ENCODE measurements at regions not wholly inside any gene's neighbourhood (a gene's known extent, or its start where the extent isn't known, plus 50 kb on each side); places are given as distances from the start of the nearest gene placed in this dataset.

GRCh38 chr1:81492628-81493027, 308.1 kb upstream of the ADGRL2 start:
- DNase-seq (ENCODE audit: low read depth in 2 of 2), result no peak

GRCh38 chr1:81490614-81491013, 310.1 kb upstream of the ADGRL2 start:
- DNase-seq (ENCODE audit: low read depth in 2 of 2), result no peak

DNA sequence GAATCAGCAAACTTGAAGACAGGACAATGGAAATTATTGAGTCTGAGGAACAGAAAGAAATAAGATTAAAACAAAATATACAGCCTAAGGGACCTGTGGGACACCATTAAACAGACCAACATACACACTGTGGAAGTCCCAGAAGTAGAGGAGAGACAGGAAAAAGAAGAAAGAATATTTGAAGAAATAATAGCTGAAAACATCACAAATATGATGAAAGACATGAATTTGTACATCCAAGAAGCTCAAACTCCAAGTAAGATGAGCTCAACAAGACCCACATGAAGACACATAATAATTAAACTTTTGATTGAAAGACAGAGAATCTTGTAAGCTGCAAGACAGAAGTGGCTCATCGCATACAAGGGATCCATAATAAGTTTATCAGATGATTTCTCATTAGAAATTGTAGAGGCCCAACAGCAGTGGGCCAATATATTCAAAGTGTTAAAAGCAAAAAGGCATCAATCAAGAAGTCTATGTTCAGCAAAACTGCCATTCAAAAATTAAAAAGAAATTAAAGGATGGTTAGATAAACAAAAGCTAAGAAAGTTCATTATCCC, 311.3 kb upstream of the ADGRL2 start:
- DNase-seq (ENCODE audit: low read depth in 2 of 2), result no peak

DNA sequence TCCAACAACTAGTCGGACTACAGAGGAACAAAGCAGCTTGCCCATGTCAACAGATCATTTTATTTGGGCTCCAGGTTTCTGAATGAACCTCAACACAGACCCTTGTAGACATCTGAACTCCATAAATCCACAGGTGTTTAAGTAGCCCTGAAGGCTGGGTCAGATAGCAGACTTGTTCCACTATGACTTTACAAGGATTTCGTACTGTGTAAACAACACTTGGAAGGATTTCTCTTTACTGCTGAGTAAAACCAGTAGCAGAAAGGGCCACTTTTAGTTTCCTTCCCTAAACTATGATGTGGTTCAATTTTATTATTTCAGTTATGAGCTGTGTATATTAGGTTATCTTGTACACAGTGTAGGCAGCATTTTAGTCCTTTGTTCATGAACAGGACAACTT, 316.4 kb upstream of the ADGRL2 start:
- no peak for DNase-seq (ENCODE audit: low read depth in 2 of 2)

GRCh38 chr1:81478219-81478618, 322.5 kb upstream of the ADGRL2 start:
- no peak for DNase-seq (ENCODE audit: low read depth in 2 of 2)

DNA sequence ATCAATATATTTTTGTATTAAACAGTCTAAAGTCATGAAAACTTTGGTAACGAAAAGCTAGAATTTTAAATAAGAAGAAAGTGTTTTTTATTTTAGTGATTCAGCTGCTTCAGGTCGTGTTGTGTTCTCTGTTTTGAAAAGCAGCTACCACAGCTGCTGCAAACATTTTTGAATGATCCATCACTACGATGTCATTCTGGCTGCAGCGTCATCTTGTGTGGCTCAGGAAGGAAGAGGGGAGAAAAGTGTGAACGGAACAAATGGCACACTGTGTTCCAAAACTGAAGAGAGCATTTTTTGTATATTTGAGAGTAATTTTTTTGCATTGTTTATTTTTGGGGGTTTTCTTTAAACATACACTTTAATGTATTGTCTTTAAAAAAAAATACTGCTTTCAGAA, 323.0 kb upstream of the ADGRL2 start:
- DNase-seq (ENCODE audit: low read depth in 2 of 2), result no peak

GRCh38 chr1:81472387-81472786, 328.3 kb upstream of the ADGRL2 start:
- DNase-seq (ENCODE audit: low read depth in 2 of 2), result no peak

DNA sequence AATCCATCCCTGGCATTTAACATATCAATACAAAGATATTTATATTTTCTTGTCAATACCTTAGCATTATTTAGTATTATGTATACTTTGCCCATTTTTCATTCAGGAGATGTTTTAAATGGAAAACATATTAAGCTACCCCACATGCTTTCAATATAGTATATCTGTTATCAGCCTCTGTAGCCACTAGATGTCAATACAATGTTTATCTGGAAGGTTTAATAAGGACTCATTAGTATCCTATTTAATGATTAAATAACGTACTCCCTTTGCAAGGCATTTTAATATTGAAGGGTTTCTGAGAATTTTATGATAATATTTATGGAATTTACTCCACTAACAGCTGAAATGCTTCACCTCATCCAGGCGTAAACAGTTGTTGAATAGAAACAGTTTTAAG, 329.5 kb upstream of the ADGRL2 start:
- no peak for DNase-seq (ENCODE audit: low read depth in 2 of 2)

- DNase-seq (ENCODE audit: low read depth in 2 of 2), result no peak
These were observed 330.5 kb upstream of the ADGRL2 start for GRCh38 chr1:81470275-81470674.

DNA sequence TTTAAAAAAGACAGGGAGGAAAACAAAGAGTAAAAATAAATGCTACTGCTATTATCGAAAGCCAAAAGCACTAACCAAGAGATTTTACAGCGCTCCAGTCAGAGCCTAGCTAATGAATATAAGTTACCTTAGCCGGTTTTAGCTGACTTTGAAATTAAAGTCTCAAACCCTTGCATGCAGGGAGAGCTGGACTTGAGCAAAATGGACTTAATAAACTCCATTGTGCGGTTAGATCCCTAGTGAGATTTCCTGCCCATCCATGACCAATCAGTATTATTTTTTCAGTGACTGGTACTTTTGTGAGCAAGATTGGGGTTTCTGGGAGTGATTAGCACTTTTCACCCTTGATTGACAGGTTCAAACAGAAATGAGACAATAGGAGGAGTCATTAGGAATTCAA, 333.4 kb upstream of the ADGRL2 start:
- DNase-seq (ENCODE audit: low read depth in 2 of 2), result no peak

DNA sequence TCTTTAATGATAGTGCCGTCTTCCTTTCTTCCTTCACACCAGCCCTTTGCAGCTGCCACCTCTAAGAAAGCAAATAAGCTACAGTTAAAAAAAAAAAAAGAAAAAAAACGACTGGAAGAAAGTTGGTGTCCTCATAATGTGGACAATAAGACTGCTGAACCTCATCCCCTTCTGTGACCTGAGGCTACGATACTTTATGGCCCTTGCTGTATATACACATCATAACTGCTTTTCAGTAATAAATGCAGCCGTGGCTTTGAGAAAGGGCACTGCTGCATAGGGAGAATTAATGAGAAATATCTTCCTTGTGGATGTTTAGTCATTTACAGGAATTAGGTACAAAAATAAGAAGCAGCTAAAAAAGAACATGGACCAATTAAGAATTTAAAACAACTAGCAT, 333.8 kb upstream of the ADGRL2 start:
- DNase-seq (ENCODE audit: low read depth in 2 of 2), result no peak

- no peak for DNase-seq (ENCODE audit: low read depth in 2 of 2)
These were observed 336.5 kb upstream of the ADGRL2 start for GRCh38 chr1:81463936-81464837.

GRCh38 chr1:81459043-81459442, 341.7 kb upstream of the ADGRL2 start:
- no peak for DNase-seq (ENCODE audit: low read depth in 2 of 2)

GRCh38 chr1:81458186-81458585, 342.5 kb upstream of the ADGRL2 start:
- DNase-seq (ENCODE audit: low read depth in 2 of 2), result no peak

GRCh38 chr1:81455481-81455880, 345.3 kb upstream of the ADGRL2 start:
- no peak for DNase-seq (ENCODE audit: low read depth in 2 of 2)

- DNase-seq (ENCODE audit: low read depth in 2 of 2), result no peak
These were observed 346.8 kb upstream of the ADGRL2 start for GRCh38 chr1:81453971-81454370.

- no peak for DNase-seq (ENCODE audit: low read depth in 2 of 2)
These were observed 347.4 kb upstream of the ADGRL2 start for GRCh38 chr1:81453367-81453703.

DNA sequence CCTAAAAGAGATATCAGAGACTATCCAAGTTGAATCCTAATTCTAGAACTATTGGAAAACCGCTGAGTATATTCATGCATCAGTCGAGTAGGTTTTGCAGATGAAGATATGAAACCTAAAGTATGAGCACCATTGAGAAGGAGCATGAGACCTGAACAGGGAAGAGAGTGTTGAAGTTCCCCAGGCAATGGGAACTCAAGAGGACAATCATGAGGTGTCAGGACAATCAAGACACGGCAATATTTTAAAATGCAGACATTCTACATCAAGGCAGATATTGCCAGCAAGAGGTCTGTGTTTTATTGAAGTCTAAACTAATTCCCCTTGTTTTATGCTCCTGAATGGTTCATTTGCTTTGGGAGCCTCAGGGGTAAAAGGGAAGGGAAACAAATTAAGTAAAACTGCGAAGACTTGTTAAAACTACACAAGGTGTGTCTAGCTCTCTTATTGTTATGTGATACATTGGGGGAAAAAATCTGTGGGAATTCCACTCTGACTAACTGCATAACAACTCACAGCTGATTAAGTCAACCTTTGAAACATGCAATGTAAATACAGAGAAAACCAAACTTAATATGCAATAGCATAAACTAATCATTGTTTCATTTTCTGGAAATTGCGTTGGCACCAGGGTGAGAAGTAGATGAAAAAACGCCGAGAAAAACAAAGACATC, 347.9 kb upstream of the ADGRL2 start:
- no peak for DNase-seq (ENCODE audit: low read depth in 2 of 2)

DNA sequence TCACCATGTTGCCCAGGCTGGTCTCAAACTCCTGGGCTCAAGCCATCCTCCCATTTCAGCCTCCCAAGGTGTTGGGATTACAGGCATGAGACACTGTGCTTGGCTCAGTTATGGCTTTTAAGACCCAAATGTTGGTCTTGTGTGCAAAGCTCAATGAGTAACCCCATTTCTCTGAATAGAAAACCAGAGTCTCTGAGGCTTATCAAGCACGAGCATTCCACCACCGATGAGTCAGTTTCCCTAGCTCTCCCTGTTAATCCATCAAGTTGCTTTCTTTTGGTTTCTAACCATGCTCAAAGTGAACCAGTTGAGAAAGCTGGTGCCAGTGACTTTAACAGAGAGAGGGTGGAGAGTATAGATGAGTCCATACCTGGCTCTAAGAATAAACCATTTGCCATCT, 350.9 kb upstream of the ADGRL2 start:
- DNase-seq (ENCODE audit: low read depth in 2 of 2), result no peak

- DNase-seq (ENCODE audit: low read depth in 2 of 2), result no peak
These were observed 354.6 kb upstream of the ADGRL2 start for GRCh38 chr1:81446000-81446669.

- DNase-seq (ENCODE audit: low read depth in 2 of 2), result no peak
These were observed 357.4 kb upstream of the ADGRL2 start for GRCh38 chr1:81443288-81443687.

Data from lung microvascular endothelial cell (primary cell).